ENCODE measurements at regions not wholly inside any gene's neighbourhood (a gene's known extent, or its start where the extent isn't known, plus 50 kb on each side); places are given as distances from the start of the nearest gene placed in this dataset.

- no peak for TF ChIP-seq ZNF70 (CRISPR knock-in tag; IDR thresholded peaks at IDR 0.05)
- TF ChIP-seq ARNTL (CRISPR knock-in tag; IDR thresholded peaks at IDR 0.05; ENCODE audit: borderline replicate concordance, low read depth) = no peak
- no peak for TF ChIP-seq OSR1 (CRISPR knock-in tag; IDR thresholded peaks at IDR 0.05)
- no peak for TF ChIP-seq PPARA (CRISPR knock-in tag; IDR thresholded peaks at IDR 0.05; ENCODE audit: borderline replicate concordance)
- TF ChIP-seq ZNF565 (CRISPR knock-in tag; conservative IDR thresholded peaks at IDR 0.05; ENCODE audit: low read depth) = no peak
- TF ChIP-seq TOX (CRISPR knock-in tag; IDR thresholded peaks at IDR 0.05; ENCODE audit: borderline replicate concordance) = no peak
- no peak for TF ChIP-seq ZFP3 (CRISPR knock-in tag; IDR thresholded peaks at IDR 0.05)
- TF ChIP-seq ZFP30 (CRISPR knock-in tag; IDR thresholded peaks at IDR 0.05) = no peak
- TF ChIP-seq, protein P1, sequence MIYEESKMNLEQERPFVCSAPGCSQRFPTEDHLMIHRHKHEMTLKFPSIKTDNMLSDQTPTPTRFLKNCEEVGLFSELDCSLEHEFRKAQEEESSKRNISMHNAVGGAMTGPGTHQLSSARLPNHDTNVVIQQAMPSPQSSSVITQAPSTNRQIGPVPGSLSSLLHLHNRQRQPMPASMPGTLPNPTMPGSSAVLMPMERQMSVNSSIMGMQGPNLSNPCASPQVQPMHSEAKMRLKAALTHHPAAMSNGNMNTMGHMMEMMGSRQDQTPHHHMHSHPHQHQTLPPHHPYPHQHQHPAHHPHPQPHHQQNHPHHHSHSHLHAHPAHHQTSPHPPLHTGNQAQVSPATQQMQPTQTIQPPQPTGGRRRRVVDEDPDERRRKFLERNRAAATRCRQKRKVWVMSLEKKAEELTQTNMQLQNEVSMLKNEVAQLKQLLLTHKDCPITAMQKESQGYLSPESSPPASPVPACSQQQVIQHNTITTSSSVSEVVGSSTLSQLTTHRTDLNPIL (CRISPR knock-in tag; IDR thresholded peaks at IDR 0.05; ENCODE audit: low read depth) = no peak
- TF ChIP-seq ZNF8 (CRISPR knock-in tag; IDR thresholded peaks at IDR 0.05) = no peak
- no peak for TF ChIP-seq ISL1 (CRISPR knock-in tag; IDR thresholded peaks at IDR 0.05)
- no peak for TF ChIP-seq CSDC2 (CRISPR knock-in tag; IDR thresholded peaks at IDR 0.05)
- no peak for TF ChIP-seq RARB (CRISPR knock-in tag; IDR thresholded peaks at IDR 0.05)
- TF ChIP-seq, protein P2, sequence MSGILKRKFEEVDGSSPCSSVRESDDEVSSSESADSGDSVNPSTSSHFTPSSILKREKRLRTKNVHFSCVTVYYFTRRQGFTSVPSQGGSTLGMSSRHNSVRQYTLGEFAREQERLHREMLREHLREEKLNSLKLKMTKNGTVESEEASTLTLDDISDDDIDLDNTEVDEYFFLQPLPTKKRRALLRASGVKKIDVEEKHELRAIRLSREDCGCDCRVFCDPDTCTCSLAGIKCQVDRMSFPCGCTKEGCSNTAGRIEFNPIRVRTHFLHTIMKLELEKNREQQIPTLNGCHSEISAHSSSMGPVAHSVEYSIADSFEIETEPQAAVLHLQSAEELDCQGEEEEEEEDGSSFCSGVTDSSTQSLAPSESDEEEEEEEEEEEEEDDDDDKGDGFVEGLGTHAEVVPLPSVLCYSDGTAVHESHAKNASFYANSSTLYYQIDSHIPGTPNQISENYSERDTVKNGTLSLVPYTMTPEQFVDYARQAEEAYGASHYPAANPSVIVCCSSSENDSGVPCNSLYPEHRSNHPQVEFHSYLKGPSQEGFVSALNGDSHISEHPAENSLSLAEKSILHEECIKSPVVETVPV (CRISPR knock-in tag; IDR thresholded peaks at IDR 0.05) = no peak
- TF ChIP-seq, protein P3, sequence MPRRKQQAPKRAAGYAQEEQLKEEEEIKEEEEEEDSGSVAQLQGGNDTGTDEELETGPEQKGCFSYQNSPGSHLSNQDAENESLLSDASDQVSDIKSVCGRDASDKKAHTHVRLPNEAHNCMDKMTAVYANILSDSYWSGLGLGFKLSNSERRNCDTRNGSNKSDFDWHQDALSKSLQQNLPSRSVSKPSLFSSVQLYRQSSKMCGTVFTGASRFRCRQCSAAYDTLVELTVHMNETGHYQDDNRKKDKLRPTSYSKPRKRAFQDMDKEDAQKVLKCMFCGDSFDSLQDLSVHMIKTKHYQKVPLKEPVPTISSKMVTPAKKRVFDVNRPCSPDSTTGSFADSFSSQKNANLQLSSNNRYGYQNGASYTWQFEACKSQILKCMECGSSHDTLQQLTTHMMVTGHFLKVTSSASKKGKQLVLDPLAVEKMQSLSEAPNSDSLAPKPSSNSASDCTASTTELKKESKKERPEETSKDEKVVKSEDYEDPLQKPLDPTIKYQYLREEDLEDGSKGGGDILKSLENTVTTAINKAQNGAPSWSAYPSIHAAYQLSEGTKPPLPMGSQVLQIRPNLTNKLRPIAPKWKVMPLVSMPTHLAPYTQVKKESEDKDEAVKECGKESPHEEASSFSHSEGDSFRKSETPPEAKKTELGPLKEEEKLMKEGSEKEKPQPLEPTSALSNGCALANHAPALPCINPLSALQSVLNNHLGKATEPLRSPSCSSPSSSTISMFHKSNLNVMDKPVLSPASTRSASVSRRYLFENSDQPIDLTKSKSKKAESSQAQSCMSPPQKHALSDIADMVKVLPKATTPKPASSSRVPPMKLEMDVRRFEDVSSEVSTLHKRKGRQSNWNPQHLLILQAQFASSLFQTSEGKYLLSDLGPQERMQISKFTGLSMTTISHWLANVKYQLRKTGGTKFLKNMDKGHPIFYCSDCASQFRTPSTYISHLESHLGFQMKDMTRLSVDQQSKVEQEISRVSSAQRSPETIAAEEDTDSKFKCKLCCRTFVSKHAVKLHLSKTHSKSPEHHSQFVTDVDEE (CRISPR knock-in tag; IDR thresholded peaks at IDR 0.05) = no peak
- no peak for TF ChIP-seq SNAI2 (CRISPR knock-in tag; IDR thresholded peaks at IDR 0.05)
- TF ChIP-seq TCF4 (CRISPR knock-in tag; IDR thresholded peaks at IDR 0.05; ENCODE audit: borderline replicate concordance) = no peak
- no peak for TF ChIP-seq BACH2 (CRISPR knock-in tag; IDR thresholded peaks at IDR 0.05; ENCODE audit: borderline replicate concordance)
- ATAC-seq = no peak
Observed at GRCh38 chr5:89315286-89316100, 432.5 kb upstream of the MEF2C start.

- ATAC-seq = peak; percentile 95
- TF ChIP-seq GLIS3 (CRISPR knock-in tag; IDR thresholded peaks at IDR 0.05) = no peak
- no peak for TF ChIP-seq ZFP30 (CRISPR knock-in tag; IDR thresholded peaks at IDR 0.05)
- TF ChIP-seq PPARA (CRISPR knock-in tag; IDR thresholded peaks at IDR 0.05; ENCODE audit: borderline replicate concordance) = no peak
- no peak for TF ChIP-seq ZNF8 (CRISPR knock-in tag; IDR thresholded peaks at IDR 0.05)
- peak; percentile 17; the same call in 1 of the 2 replicates for TF ChIP-seq TOX (CRISPR knock-in tag; IDR thresholded peaks at IDR 0.05; ENCODE audit: borderline replicate concordance)
- TF ChIP-seq ZC3H10 (CRISPR knock-in tag; IDR thresholded peaks at IDR 0.05) = no peak
- peak; percentile 36; the same call in 1 of the 2 replicates for TF ChIP-seq PATZ1 (CRISPR knock-in tag; IDR thresholded peaks at IDR 0.05; ENCODE audit: borderline replicate concordance)
- no peak for TF ChIP-seq RARB (CRISPR knock-in tag; IDR thresholded peaks at IDR 0.05)
- TF ChIP-seq, protein P2 (CRISPR knock-in tag; IDR thresholded peaks at IDR 0.05) = no peak
- TF ChIP-seq ESRRG (CRISPR knock-in tag; IDR thresholded peaks at IDR 0.05) = no peak
- TF ChIP-seq ZNF565 (CRISPR knock-in tag; conservative IDR thresholded peaks at IDR 0.05; ENCODE audit: low read depth) = no peak
- no peak for TF ChIP-seq CSDC2 (CRISPR knock-in tag; IDR thresholded peaks at IDR 0.05)
- TF ChIP-seq ISL1 (CRISPR knock-in tag; IDR thresholded peaks at IDR 0.05) = 0 out of 2 replicates have a peak, but pooled peaks have one; percentile 6
Observed at GRCh38 chr5:89313804-89314588, 431.0 kb upstream of the MEF2C start.
